Esophagus muscularis mucosa (tissue), 4 donors: ENCODE measurements at regions not wholly inside any gene's neighbourhood (a gene's known extent, or its start where the extent isn't known, plus 50 kb on each side); places are given as distances from the start of the nearest gene placed in this dataset.

ENCODE experiments used
- EP300 ChIP-seq: sonication (generic); formaldehyde crosslinking; IDR thresholded peaks from one replicate; pipeline ENCODE4 v1.6.1; 2017; ENCODE audit warnings: antibody characterized with exemption
- POLR2A ChIP-seq: fragments of 450-650 bp; IDR thresholded peaks from one replicate; pipeline ENCODE4 v1.6.1; 2017; ENCODE audit warnings: antibody characterized with exemption, moderate library complexity, mild to moderate bottlenecking, low read depth
- POLR2AphosphoS5 ChIP-seq, 2 donors: sonication (generic); formaldehyde crosslinking; IDR thresholded peaks; one replicate each; pipeline ENCODE4 v1.6.1; 2017; ENCODE audit warnings: antibody characterized with exemption in 2 of 2
- TF ChIP-seq, protein P1 (sequence below), 3 experiments: fragments of 200-600 bp in 2 of 3; fragments of 450-650 bp in 1 of 3; sonication (generic) in 2 of 3; IDR thresholded peaks; one replicate each; pipeline ENCODE4 v1.5.1; 2017 to 2019; ENCODE audit warnings: antibody characterized with exemption in 3 of 3, mild to moderate bottlenecking in 2 of 3, moderate library complexity in 1 of 3

GRCh38 chr5:91534332-91534731 lies 151.2 kb upstream of the ARRDC3 start:
- TF ChIP-seq, protein P1, sequence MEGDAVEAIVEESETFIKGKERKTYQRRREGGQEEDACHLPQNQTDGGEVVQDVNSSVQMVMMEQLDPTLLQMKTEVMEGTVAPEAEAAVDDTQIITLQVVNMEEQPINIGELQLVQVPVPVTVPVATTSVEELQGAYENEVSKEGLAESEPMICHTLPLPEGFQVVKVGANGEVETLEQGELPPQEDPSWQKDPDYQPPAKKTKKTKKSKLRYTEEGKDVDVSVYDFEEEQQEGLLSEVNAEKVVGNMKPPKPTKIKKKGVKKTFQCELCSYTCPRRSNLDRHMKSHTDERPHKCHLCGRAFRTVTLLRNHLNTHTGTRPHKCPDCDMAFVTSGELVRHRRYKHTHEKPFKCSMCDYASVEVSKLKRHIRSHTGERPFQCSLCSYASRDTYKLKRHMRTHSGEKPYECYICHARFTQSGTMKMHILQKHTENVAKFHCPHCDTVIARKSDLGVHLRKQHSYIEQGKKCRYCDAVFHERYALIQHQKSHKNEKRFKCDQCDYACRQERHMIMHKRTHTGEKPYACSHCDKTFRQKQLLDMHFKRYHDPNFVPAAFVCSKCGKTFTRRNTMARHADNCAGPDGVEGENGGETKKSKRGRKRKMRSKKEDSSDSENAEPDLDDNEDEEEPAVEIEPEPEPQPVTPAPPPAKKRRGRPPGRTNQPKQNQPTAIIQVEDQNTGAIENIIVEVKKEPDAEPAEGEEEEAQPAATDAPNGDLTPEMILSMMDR (IDR thresholded peaks at IDR 0.05), result no peak
- TF ChIP-seq EP300 (no peak), POLR2AphosphoS5 (IDR thresholded peaks at IDR 0.05) (no peak), POLR2A (no peak)
